Naive thymus-derived CD4-positive, alpha-beta T cell (primary cell): ENCODE measurements at regions not wholly inside any gene's neighbourhood (a gene's known extent, or its start where the extent isn't known, plus 50 kb on each side); places are given as distances from the start of the nearest gene placed in this dataset.

Experiments used
- ATAC-seq: fragments of 150-1000 bp; cut with Tn5 transposase; 2 replicates; pipeline ENCODE4 v1.10.0; 2021; ENCODE audit warnings: mild to moderate bottlenecking, moderate library complexity
- CTCF ChIA-PET: fragments of 350-600 bp; sonication (Branson Sonifier 250); formaldehyde crosslinking; loops from one replicate; lab custom pipeline; 2021; ENCODE audit warnings: antibody characterized with exemption; lab: Charles Lee
- POLR2A ChIA-PET: fragments of 350-600 bp; sonication (Branson Sonifier 250); formaldehyde crosslinking; loops from one replicate; lab custom pipeline; 2021; ENCODE audit warnings: antibody characterized with exemption, inconsistent platforms; lab: Charles Lee
- DNase-seq, 9 donors: peaks; one replicate each; pipeline versions ENCODE4 v3.0.0 to v3.0.0-alpha.2; 2020 to 2022; ENCODE audit warnings: mixed read lengths in 1 of 9
- H3K27ac ChIP-seq: one replicate; pipeline ENCODE4 v1.7.0; 2013; ENCODE audit warnings: mild to moderate bottlenecking, low read depth, low read length, moderate library complexity
- H3K27me3 ChIP-seq, 2 donors: one replicate each; pipeline ENCODE4 v1.7.0; 2013; ENCODE audit warnings: low read length in 2 of 2, mild to moderate bottlenecking in 2 of 2, moderate library complexity in 2 of 2; ENCODE audit not compliant: control insufficient read depth in 2 of 2, insufficient read depth in 2 of 2
- H3K36me3 ChIP-seq, 3 experiments: 1 replicate in 2 of 3; 2 replicates in 1 of 3; pipeline ENCODE4 v1.7.0; 2013; ENCODE audit warnings: low read length in 3 of 3, mild to moderate bottlenecking in 3 of 3, moderate library complexity in 1 of 3; ENCODE audit not compliant: insufficient read depth in 3 of 3, control insufficient read depth in 2 of 3
- H3K4me1 ChIP-seq, 2 donors: one replicate each; pipeline ENCODE4 v1.7.0; 2013; ENCODE audit warnings: low read length in 2 of 2, mild to moderate bottlenecking in 2 of 2, moderate library complexity in 1 of 2; ENCODE audit not compliant: control insufficient read depth in 2 of 2, insufficient read depth in 2 of 2
- H3K4me3 ChIP-seq: 2 replicates; pipeline ENCODE4 v1.7.0; 2013; ENCODE audit warnings: mild to moderate bottlenecking, low read length
- H3K9me3 ChIP-seq, 3 experiments: 1 replicate in 2 of 3; 2 replicates in 1 of 3; pipeline ENCODE4 v1.7.0; 2013; ENCODE audit warnings: low read length in 3 of 3; ENCODE audit not compliant: control insufficient read depth in 2 of 3
- H3K27ac Mint-ChIP-seq, 9 donors: one replicate each; pipeline ENCODE4 v1.8.0; 2020 to 2022; ENCODE audit warnings: mixed read lengths in 9 of 9, mild to moderate bottlenecking in 8 of 9, moderate library complexity in 5 of 9, inconsistent platforms in 2 of 9
- H3K27me3 Mint-ChIP-seq, 5 donors: one replicate each; pipeline ENCODE4 v1.8.0; 2021 to 2022; ENCODE audit warnings: mixed read lengths in 5 of 5, mild to moderate bottlenecking in 1 of 5
- H3K36me3 Mint-ChIP-seq, 5 donors: one replicate each; pipeline ENCODE4 v1.8.0; 2020 to 2022; ENCODE audit warnings: mixed read lengths in 5 of 5, mild to moderate bottlenecking in 3 of 5, inconsistent platforms in 1 of 5
- H3K4me1 Mint-ChIP-seq, 7 donors: one replicate each; pipeline ENCODE4 v1.8.0; 2020 to 2022; ENCODE audit warnings: mixed read lengths in 7 of 7, mild to moderate bottlenecking in 3 of 7, inconsistent platforms in 1 of 7
- H3K4me3 Mint-ChIP-seq, 10 donors: one replicate each; pipeline ENCODE4 v1.8.0; 2020 to 2022; ENCODE audit warnings: mild to moderate bottlenecking in 10 of 10, mixed read lengths in 10 of 10, moderate library complexity in 6 of 10, inconsistent platforms in 2 of 10
- H3K9me3 Mint-ChIP-seq, 11 donors: one replicate each; pipeline ENCODE4 v1.8.0; 2020 to 2022; ENCODE audit warnings: mixed read lengths in 11 of 11, mild to moderate bottlenecking in 4 of 11, inconsistent platforms in 1 of 11, moderate library complexity in 1 of 11
- intact Hi-C, 2 donors: fragments of 100-400 bp; cut with micrococcal nuclease; formaldehyde crosslinking; loops; one replicate each; pipeline ENCODE4 v1.15.1; 2023

DNA sequence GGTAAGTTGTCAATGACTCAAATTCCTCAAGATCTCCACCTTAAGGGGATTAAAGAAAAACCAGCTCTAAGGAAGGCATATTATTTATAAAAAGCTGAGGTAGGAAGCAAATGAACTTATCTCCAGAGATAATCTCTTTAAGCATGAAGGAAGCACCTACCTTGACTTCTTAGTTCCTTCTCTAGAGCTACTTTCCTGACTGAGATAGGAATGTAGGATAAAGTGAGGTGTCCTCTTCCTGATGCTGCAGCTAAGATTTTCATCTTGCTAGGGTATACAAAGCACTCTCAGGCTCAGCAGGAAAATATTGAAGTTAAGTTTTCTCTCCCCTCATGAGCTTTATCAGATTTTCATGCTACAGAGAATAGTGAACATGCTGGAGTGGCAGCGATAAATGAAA is 163.0 kb upstream of the E2F7 start:
- no peaks in the 10 kb centered on the region for H3K4me1 Mint-ChIP-seq
- no peaks in the 10 kb centered on the region for H3K27me3 ChIP-seq

DNA sequence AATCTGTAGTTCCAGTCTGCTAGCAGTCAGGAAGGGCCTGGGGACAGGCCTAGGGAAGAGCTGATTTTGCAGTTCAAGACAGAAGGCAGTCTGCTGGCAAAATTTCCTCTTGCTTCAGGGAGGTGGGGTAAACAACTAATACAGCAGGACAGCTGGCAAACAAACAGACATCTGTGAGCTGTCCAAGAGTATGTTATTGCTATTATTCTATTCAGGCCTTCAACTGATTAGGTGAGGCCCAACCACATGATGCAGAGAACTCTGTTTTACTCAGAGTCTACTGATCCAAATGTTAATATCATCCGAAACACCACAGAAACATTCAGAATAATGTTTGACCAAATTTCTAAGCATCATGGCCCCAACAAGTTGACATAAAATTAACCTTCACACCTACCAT is 161.0 kb upstream of the E2F7 start:
- Histone ChIP-seq H3K4me3 (no peak overlapping the region), H3K27me3 (no peaks in the 10 kb centered on the region), H3K36me3 (no peaks in the 10 kb centered on the region), H3K9me3 (no peaks in the 10 kb centered on the region), H3K27ac (no peak overlapping the region), H3K4me1 (no peaks in the 10 kb centered on the region)
- Mint-ChIP-seq H3K4me3 (no peak overlapping the region), H3K36me3 (no peaks in the 10 kb centered on the region), H3K27ac (no peak overlapping the region), H3K9me3 (peaks cover 0 to 9% (median 0%) of the 10 kb centered on the region in 11 donors), H3K4me1 (no peaks in the 10 kb centered on the region), H3K27me3 (peaks cover 0 to 3% (median 0%) of the 10 kb centered on the region in 5 donors)
- intact Hi-C loops, result no loop called here
- DNase-seq (no peak), ATAC-seq (no peak)
- POLR2A ChIA-PET, result no interaction called here
- CTCF ChIA-PET, result no interaction called here

More for the DNA sequence above, 163.0 kb upstream of the E2F7 start:
- H3K4me1 ChIP-seq, result no peaks in the 10 kb centered on the region
- Mint-ChIP-seq H3K9me3 (peaks cover 0 to 5% (median 2%) of the 10 kb centered on the region in 11 donors), H3K27ac (no peak overlapping the region), H3K27me3 (peaks cover 0 to 3% (median 0%) of the 10 kb centered on the region in 5 donors), H3K36me3 (no peaks in the 10 kb centered on the region), H3K4me3 (no peak overlapping the region)
- H3K9me3 ChIP-seq, result no peaks in the 10 kb centered on the region
- no peak for ATAC-seq
- no peak for DNase-seq
- ChIA-PET POLR2A (no interaction called here), CTCF (no interaction called here)
- intact Hi-C loops, result no loop called here
- H3K36me3 ChIP-seq, result no peaks in the 10 kb centered on the region
- H3K27ac ChIP-seq, result no peak overlapping the region
- no peak overlapping the region for H3K4me3 ChIP-seq

DNA sequence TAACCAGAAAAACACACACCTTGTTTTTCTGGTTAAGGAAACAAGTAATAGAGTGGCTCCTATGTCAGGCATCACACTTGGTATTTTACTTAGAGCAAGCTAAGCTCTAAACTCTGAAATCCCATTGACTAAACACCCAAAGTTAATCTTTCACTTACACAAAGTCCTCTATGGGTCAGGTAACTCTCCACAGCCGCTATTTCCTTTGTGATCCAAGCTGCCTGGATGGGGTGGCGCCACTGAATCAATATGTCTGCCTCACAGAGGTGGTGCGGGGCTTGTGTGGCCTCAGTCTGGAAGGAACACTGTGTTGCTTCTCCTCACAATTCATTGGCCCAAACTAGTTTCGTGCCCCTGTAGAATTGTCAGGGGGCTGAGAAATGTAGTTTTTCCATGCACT is 160.0 kb upstream of the E2F7 start:
- DNase-seq (no peak), ATAC-seq (no peak)
- Mint-ChIP-seq H3K4me3 (no peak overlapping the region), H3K27ac (no peak overlapping the region), H3K36me3 (no peaks in the 10 kb centered on the region), H3K9me3 (peaks cover 0 to 9% (median 0%) of the 10 kb centered on the region in 11 donors), H3K4me1 (no peaks in the 10 kb centered on the region), H3K27me3 (peaks cover 0 to 3% (median 0%) of the 10 kb centered on the region in 5 donors)
- CTCF ChIA-PET, result no interaction called here
- Histone ChIP-seq H3K27ac (no peak overlapping the region), H3K36me3 (no peaks in the 10 kb centered on the region), H3K27me3 (no peaks in the 10 kb centered on the region), H3K4me3 (no peak overlapping the region), H3K9me3 (no peaks in the 10 kb centered on the region), H3K4me1 (no peaks in the 10 kb centered on the region)
- intact Hi-C loops, result no loop called here
- POLR2A ChIA-PET, result no interaction called here

DNA sequence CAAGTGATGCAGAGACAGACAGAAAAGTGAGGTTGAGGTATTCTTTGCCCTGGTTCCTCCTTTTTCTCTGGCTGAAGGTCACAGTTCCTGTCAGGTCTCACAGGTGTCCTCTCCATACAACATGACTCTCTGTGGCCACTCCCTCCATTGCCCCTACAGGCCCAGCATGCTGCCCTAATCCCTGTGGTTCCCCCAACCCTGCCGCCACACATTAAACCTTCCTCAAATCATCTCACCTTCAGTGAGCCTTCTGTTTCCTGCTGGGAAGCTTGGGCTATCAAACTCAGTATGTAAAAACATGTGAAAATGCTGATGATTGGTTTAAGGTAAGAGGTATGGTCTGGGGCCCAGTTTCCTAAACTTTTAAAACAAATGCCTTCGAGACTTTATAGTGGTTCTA is 159.0 kb upstream of the E2F7 start:
- Histone ChIP-seq H3K27ac (no peak overlapping the region), H3K36me3 (no peaks in the 10 kb centered on the region), H3K4me1 (no peaks in the 10 kb centered on the region), H3K4me3 (no peak overlapping the region), H3K9me3 (no peaks in the 10 kb centered on the region), H3K27me3 (no peaks in the 10 kb centered on the region)
- CTCF ChIA-PET, result no interaction called here
- no peak for ATAC-seq
- peaks cover 0 to 3% (median 0%) of the 10 kb centered on the region in 5 donors for H3K27me3 Mint-ChIP-seq
- DNase-seq, result no peak
- H3K36me3 Mint-ChIP-seq, result no peaks in the 10 kb centered on the region
- H3K27ac Mint-ChIP-seq, result no peak overlapping the region
- POLR2A ChIA-PET, result no interaction called here
- no peak overlapping the region for H3K4me3 Mint-ChIP-seq
- H3K4me1 Mint-ChIP-seq, result no peaks in the 10 kb centered on the region
- intact Hi-C loops, result no loop called here
- H3K9me3 Mint-ChIP-seq, result peaks cover 0 to 9% (median 0%) of the 10 kb centered on the region in 11 donors

DNA sequence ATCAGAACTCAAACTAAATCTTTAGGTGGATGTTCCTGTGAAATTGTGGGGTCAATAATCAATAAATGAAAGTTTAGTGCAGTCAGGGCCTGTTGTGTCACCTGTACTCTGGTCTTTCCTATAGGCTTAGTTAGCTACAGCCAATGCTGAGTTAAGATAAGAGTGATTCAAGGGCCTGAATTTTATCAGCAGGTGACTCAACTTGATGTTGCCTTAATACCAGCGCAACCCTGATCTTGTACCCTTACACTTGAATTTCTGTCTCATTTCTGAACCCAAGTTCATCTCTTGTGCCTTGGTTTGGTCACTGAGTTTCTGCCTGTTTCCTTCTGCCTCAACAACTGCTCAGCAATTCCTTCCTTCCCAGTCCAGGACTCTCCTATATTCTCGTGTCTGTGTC is 157.0 kb upstream of the E2F7 start:
- no peaks in the 10 kb centered on the region for H3K4me1 ChIP-seq
- H3K4me1 Mint-ChIP-seq, result no peaks in the 10 kb centered on the region
- no peaks in the 10 kb centered on the region for H3K36me3 Mint-ChIP-seq
- no peak overlapping the region for H3K4me3 ChIP-seq
- intact Hi-C loops, result no loop called here
- ChIA-PET CTCF (no interaction called here), POLR2A (no interaction called here)
- no peaks in the 10 kb centered on the region for H3K36me3 ChIP-seq
- H3K4me3 Mint-ChIP-seq, result no peak overlapping the region
- ATAC-seq (no peak), DNase-seq (no peak)
- no peaks in the 10 kb centered on the region for H3K9me3 ChIP-seq
- no peak overlapping the region for H3K27ac ChIP-seq
- peaks cover 0 to 9% (median 0%) of the 10 kb centered on the region in 11 donors for H3K9me3 Mint-ChIP-seq
- no peaks in the 10 kb centered on the region for H3K27me3 ChIP-seq
- H3K27me3 Mint-ChIP-seq, result peaks cover 0 to 3% (median 0%) of the 10 kb centered on the region in 5 donors
- no peak overlapping the region for H3K27ac Mint-ChIP-seq

DNA sequence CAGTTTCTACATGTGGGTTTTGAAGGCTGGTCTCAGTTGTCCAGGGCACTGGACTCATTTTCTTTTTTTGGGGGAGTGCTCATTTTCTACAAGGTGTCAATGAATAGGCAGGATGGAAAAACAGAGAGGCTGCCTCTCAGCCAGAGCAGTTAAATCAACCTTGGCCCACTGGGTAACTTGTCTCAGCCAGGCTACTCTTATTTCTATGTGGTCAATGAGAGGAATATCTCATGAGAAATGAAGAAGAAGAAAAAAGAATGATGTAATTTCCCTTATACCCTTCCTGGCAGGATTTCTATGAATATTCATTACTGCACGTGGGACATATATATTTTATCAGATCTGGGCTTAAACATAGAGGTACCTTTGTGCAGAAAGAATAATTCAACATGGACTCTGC is 155.2 kb upstream of the E2F7 start:
- H3K9me3 Mint-ChIP-seq, result peaks cover 0 to 9% (median 2%) of the 10 kb centered on the region in 11 donors
- no peak for ATAC-seq
- H3K4me3 Mint-ChIP-seq, result no peak overlapping the region
- DNase-seq, result no peak
- Histone ChIP-seq H3K9me3 (no peaks in the 10 kb centered on the region), H3K27ac (no peak overlapping the region), H3K4me3 (no peak overlapping the region), H3K36me3 (no peaks in the 10 kb centered on the region), H3K4me1 (no peaks in the 10 kb centered on the region), H3K27me3 (no peaks in the 10 kb centered on the region)
- ChIA-PET POLR2A (no interaction called here), CTCF (no interaction called here)
- no peak overlapping the region for H3K27ac Mint-ChIP-seq
- intact Hi-C loops, result no loop called here
- no peaks in the 10 kb centered on the region for H3K36me3 Mint-ChIP-seq
- peaks cover 0 to 3% (median 0%) of the 10 kb centered on the region in 5 donors for H3K27me3 Mint-ChIP-seq
- no peaks in the 10 kb centered on the region for H3K4me1 Mint-ChIP-seq

DNA sequence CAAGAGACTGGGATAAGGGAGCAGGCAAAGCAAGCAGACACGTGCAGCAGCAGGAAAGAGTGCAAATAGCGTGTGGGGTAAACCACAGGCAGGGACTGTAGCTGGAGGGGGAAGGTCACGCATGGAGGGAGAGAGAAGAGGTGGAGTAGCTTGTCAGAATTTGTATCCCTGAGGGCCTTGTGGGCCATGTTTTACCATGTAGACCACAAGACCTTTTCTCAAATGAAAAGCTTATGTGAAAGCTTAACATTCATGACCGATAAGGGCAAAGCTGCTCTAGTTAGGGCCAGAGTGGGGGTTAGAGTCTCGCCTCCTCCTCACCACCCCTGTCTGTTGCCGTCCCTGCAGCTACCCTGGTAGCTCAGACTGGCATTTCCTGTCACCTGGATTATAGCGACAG is 152.9 kb upstream of the E2F7 start:
- H3K27me3 Mint-ChIP-seq, result no peaks in the 10 kb centered on the region
- ATAC-seq, result no peak
- ChIA-PET CTCF (no interaction called here), POLR2A (no interaction called here)
- H3K27me3 ChIP-seq, result no peaks in the 10 kb centered on the region
- H3K4me1 ChIP-seq, result no peaks in the 10 kb centered on the region
- H3K27ac Mint-ChIP-seq, result no peak overlapping the region
- H3K27ac ChIP-seq, result no peak overlapping the region
- no peaks in the 10 kb centered on the region for H3K9me3 ChIP-seq
- H3K36me3 ChIP-seq, result no peaks in the 10 kb centered on the region
- H3K36me3 Mint-ChIP-seq, result no peaks in the 10 kb centered on the region
- H3K4me3 Mint-ChIP-seq, result no peak overlapping the region
- peaks cover 0 to 5% (median 2%) of the 10 kb centered on the region in 11 donors for H3K9me3 Mint-ChIP-seq
- DNase-seq, result no peak
- no peaks in the 10 kb centered on the region for H3K4me1 Mint-ChIP-seq
- intact Hi-C loops, result no loop called here
- no peak overlapping the region for H3K4me3 ChIP-seq
